ENCODE measurements at regions not wholly inside any gene's neighbourhood (a gene's known extent, or its start where the extent isn't known, plus 50 kb on each side); places are given as distances from the start of the nearest gene placed in this dataset.

DNA sequence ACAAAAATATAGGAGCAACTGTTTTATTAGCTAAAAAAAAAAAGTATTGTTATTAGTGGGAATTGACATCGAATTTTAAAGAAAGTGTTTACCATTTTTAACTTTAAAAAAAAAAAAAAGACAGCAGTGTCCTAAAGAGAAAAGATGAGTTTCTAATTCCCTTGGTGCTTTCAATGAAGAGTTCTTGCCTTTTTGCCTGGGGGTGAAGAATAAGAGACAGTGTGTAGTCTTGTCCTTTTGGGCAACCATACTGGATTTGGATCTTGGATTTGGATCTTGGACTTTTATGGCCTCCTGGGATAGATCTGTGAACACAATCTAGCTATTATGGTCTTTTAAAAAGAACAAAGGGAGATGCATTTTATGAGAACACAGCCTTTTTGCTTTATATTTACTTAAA is 60.2 kb upstream of the GLS start:
- ATAC-seq = no peak
- H3K36me3 ChIP-seq (ENCODE audit: control insufficient read depth, insufficient read depth, low read length) = no peaks in the 10 kb centered on the region
- no peak overlapping the region for H3K4me3 ChIP-seq (ENCODE audit: low read depth in 2 of 2, low read length in 2 of 2)
- in situ Hi-C loops (cut with HindIII; ENCODE audit: low pct_unique_long_range_greater_than_20kb, low sequenced_read_pairs) (no loop called here), intact Hi-C loops (cut with micrococcal nuclease; ENCODE audit: unreplicated experiment) (no loop called here)
- ChIA-PET POLR2A (no interaction called here), CTCF (no interaction called here)
- H3K9me3 ChIP-seq (ENCODE audit: control insufficient read depth, insufficient read depth, low read depth, low read length) = no peaks in the 10 kb centered on the region
- no peaks in the 10 kb centered on the region; the same call in 1 of the 2 replicates for H3K27me3 ChIP-seq (ENCODE audit: control insufficient read depth, insufficient read depth, low read length)
- no peak for DNase-seq (ENCODE audit: low read depth, low spot score)
- no peaks in the 10 kb centered on the region for H3K4me1 ChIP-seq (ENCODE audit: control insufficient read depth, insufficient read depth, low read length)
- no peak overlapping the region for H3K27ac ChIP-seq (ENCODE audit: low read length)
- BruUV-seq (replicated peaks) = no TSS peak
- no peak for TF ChIP-seq TCF7L2 (IDR thresholded peaks at IDR 0.05; ENCODE audit: low read depth, low read length)
- no peak for TF ChIP-seq SIN3A (IDR thresholded peaks at IDR 0.05; ENCODE audit: borderline replicate concordance, insufficient read depth, low read depth, low read length)
- no peak for TF ChIP-seq POLR2AphosphoS5 (IDR thresholded peaks at IDR 0.05; ENCODE audit: low read depth, low read length)
- TF ChIP-seq, protein P1, sequence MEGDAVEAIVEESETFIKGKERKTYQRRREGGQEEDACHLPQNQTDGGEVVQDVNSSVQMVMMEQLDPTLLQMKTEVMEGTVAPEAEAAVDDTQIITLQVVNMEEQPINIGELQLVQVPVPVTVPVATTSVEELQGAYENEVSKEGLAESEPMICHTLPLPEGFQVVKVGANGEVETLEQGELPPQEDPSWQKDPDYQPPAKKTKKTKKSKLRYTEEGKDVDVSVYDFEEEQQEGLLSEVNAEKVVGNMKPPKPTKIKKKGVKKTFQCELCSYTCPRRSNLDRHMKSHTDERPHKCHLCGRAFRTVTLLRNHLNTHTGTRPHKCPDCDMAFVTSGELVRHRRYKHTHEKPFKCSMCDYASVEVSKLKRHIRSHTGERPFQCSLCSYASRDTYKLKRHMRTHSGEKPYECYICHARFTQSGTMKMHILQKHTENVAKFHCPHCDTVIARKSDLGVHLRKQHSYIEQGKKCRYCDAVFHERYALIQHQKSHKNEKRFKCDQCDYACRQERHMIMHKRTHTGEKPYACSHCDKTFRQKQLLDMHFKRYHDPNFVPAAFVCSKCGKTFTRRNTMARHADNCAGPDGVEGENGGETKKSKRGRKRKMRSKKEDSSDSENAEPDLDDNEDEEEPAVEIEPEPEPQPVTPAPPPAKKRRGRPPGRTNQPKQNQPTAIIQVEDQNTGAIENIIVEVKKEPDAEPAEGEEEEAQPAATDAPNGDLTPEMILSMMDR (IDR thresholded peaks at IDR 0.05) = no peak
- TF ChIP-seq, protein P2, sequence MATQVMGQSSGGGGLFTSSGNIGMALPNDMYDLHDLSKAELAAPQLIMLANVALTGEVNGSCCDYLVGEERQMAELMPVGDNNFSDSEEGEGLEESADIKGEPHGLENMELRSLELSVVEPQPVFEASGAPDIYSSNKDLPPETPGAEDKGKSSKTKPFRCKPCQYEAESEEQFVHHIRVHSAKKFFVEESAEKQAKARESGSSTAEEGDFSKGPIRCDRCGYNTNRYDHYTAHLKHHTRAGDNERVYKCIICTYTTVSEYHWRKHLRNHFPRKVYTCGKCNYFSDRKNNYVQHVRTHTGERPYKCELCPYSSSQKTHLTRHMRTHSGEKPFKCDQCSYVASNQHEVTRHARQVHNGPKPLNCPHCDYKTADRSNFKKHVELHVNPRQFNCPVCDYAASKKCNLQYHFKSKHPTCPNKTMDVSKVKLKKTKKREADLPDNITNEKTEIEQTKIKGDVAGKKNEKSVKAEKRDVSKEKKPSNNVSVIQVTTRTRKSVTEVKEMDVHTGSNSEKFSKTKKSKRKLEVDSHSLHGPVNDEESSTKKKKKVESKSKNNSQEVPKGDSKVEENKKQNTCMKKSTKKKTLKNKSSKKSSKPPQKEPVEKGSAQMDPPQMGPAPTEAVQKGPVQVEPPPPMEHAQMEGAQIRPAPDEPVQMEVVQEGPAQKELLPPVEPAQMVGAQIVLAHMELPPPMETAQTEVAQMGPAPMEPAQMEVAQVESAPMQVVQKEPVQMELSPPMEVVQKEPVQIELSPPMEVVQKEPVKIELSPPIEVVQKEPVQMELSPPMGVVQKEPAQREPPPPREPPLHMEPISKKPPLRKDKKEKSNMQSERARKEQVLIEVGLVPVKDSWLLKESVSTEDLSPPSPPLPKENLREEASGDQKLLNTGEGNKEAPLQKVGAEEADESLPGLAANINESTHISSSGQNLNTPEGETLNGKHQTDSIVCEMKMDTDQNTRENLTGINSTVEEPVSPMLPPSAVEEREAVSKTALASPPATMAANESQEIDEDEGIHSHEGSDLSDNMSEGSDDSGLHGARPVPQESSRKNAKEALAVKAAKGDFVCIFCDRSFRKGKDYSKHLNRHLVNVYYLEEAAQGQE (IDR thresholded peaks at IDR 0.05; ENCODE audit: insufficient read depth in 1 of 2, low read depth in 2 of 2, low read length in 1 of 2) = no peak

DNA sequence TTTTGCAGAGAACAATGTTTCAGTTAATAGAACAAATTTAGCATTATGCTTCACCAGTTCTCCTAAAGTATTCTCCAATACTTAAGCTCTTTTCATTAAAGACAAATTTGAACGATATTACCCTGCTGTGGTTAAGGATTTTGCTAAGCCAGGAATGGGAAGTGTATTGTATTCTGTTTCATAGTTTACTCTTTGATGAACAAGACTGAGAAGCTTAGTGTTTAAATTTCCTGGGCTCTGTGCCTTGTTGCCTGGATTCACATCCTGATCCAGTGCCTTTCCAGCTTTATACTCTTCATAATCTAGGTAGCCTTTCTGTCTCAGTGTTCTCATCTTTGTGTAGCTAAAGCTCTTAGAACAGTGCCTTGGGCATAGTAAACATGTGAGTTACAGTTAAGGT is 58.6 kb upstream of the GLS start:
- H3K36me3 ChIP-seq (ENCODE audit: control insufficient read depth, insufficient read depth, low read length) = no peaks in the 10 kb centered on the region
- H3K9me3 ChIP-seq (ENCODE audit: control insufficient read depth, insufficient read depth, low read depth, low read length) = no peaks in the 10 kb centered on the region
- H3K4me3 ChIP-seq (ENCODE audit: low read depth in 2 of 2, low read length in 2 of 2) = no peak overlapping the region
- DNase-seq (ENCODE audit: low read depth, low spot score) (no peak), ATAC-seq (no peak)
- no peaks in the 10 kb centered on the region for H3K4me1 ChIP-seq (ENCODE audit: control insufficient read depth, insufficient read depth, low read length)
- TF ChIP-seq TCF7L2 (IDR thresholded peaks at IDR 0.05; ENCODE audit: low read depth, low read length) = no peak
- no peaks in the 10 kb centered on the region; the same call in 1 of the 2 replicates for H3K27me3 ChIP-seq (ENCODE audit: control insufficient read depth, insufficient read depth, low read length)
- in situ Hi-C loops (cut with HindIII; ENCODE audit: low pct_unique_long_range_greater_than_20kb, low sequenced_read_pairs) = no loop called here
- BruUV-seq (replicated peaks) = no TSS peak
- CTCF ChIA-PET = no interaction called here
- intact Hi-C loops (cut with micrococcal nuclease; ENCODE audit: unreplicated experiment) = no loop called here
- POLR2A ChIA-PET = no interaction called here
- H3K27ac ChIP-seq (ENCODE audit: low read length) = no peak overlapping the region

DNA sequence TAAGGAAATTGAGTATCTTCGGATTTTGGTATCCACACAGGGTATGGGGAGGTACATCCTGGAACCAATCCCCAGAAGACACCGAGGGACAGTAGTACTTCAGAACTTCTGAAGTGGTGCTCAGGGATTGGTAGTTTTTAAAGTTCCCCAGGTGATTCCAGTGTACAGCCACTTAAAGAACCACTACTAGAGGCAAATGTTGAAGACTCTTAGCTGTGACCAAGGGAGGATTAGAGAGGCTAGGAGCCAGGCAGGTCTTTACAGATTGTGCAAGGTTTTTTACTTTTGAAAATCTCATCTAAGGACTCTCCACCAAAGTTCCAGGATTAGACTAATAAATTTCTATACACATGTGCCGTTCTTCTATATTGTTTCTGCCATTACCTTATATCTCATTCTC is 52.9 kb upstream of the GLS start:
- no peaks in the 10 kb centered on the region for H3K9me3 ChIP-seq (ENCODE audit: control insufficient read depth, insufficient read depth, low read depth, low read length)
- no peaks in the 10 kb centered on the region for H3K27me3 ChIP-seq (ENCODE audit: control insufficient read depth, insufficient read depth, low read length)
- BruUV-seq (replicated peaks) = no TSS peak
- no peak overlapping the region for H3K4me3 ChIP-seq (ENCODE audit: low read depth in 2 of 2, low read length in 2 of 2)
- no peak for ATAC-seq
- CTCF ChIA-PET = no interaction called here
- DNase-seq (ENCODE audit: low read depth, low spot score) = no peak
- POLR2A ChIA-PET = no interaction called here
- in situ Hi-C loops (cut with HindIII; ENCODE audit: low pct_unique_long_range_greater_than_20kb, low sequenced_read_pairs) (no loop called here), intact Hi-C loops (cut with micrococcal nuclease; ENCODE audit: unreplicated experiment) (no loop called here)
- no peak overlapping the region for H3K27ac ChIP-seq (ENCODE audit: low read length)
- no peaks in the 10 kb centered on the region for H3K4me1 ChIP-seq (ENCODE audit: control insufficient read depth, insufficient read depth, low read length)
- no peaks in the 10 kb centered on the region for H3K36me3 ChIP-seq (ENCODE audit: control insufficient read depth, insufficient read depth, low read length)
- TF ChIP-seq TCF7L2 (IDR thresholded peaks at IDR 0.05; ENCODE audit: low read depth, low read length) = no peak
- TF ChIP-seq, protein P1 (IDR thresholded peaks at IDR 0.05) = no peak
- TF ChIP-seq, protein P2 (IDR thresholded peaks at IDR 0.05; ENCODE audit: insufficient read depth in 1 of 2, low read depth in 2 of 2, low read length in 1 of 2) = no peak
- no peak for TF ChIP-seq SIN3A (IDR thresholded peaks at IDR 0.05; ENCODE audit: borderline replicate concordance, insufficient read depth, low read depth, low read length)

All from Panc1 (cell line).